ENCODE measurements at regions not wholly inside any gene's neighbourhood (a gene's known extent, or its start where the extent isn't known, plus 50 kb on each side); places are given as distances from the start of the nearest gene placed in this dataset.

- TF ChIP-seq POLR2A (IDR thresholded peaks at IDR 0.05) (no peak), CTCF (IDR thresholded peaks at IDR 0.05) (no peak), EP300 (IDR thresholded peaks at IDR 0.05) (no peak)
Observed at GRCh38 chr2:12217175-12217574, 470.7 kb downstream of the LPIN1 start.

Measured in tibial nerve (tissue), 4 donors.